Testis (tissue), 2 donors: ENCODE measurements at regions not wholly inside any gene's neighbourhood (a gene's known extent, or its start where the extent isn't known, plus 50 kb on each side); places are given as distances from the start of the nearest gene placed in this dataset.

Experiments
- POLR2A ChIP-seq: fragments of 450-650 bp; IDR thresholded peaks from one replicate; pipeline ENCODE4 v1.6.1; 2017; ENCODE audit warnings: antibody characterized with exemption, mild to moderate bottlenecking, moderate library complexity
- TF ChIP-seq, protein P1 (sequence below), 3 experiments: fragments of 450-650 bp in 2 of 3; fragments of 200-600 bp in 1 of 3; sonication (generic) in 1 of 3; IDR thresholded peaks; one replicate each; pipeline ENCODE4 v1.5.1; 2016 to 2019; ENCODE audit warnings: antibody characterized with exemption in 3 of 3, mild to moderate bottlenecking in 2 of 3, moderate library complexity in 1 of 3

DNA sequence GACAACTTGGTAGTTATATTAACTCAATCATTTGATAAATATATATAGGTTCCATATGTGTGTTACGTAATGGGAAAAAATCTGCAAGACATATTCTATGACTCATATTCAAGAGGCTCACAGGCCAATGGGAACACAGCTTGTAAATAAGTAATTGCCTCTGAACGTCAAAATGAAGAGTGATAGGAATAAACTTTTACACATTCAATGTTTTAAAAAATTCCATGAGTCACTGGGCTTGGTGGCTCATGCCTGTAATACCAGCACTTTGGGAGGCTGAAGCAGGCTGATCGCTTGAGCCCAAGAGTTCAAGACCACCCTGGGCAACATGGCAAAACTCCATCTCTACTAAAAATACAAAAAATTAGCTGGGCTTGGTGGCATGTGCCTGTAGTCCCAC, 209.4 kb upstream of the MCHR2 start:
- TF ChIP-seq, protein P1, sequence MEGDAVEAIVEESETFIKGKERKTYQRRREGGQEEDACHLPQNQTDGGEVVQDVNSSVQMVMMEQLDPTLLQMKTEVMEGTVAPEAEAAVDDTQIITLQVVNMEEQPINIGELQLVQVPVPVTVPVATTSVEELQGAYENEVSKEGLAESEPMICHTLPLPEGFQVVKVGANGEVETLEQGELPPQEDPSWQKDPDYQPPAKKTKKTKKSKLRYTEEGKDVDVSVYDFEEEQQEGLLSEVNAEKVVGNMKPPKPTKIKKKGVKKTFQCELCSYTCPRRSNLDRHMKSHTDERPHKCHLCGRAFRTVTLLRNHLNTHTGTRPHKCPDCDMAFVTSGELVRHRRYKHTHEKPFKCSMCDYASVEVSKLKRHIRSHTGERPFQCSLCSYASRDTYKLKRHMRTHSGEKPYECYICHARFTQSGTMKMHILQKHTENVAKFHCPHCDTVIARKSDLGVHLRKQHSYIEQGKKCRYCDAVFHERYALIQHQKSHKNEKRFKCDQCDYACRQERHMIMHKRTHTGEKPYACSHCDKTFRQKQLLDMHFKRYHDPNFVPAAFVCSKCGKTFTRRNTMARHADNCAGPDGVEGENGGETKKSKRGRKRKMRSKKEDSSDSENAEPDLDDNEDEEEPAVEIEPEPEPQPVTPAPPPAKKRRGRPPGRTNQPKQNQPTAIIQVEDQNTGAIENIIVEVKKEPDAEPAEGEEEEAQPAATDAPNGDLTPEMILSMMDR (IDR thresholded peaks at IDR 0.05): no peak
- TF ChIP-seq POLR2A: no peak
